Parathyroid adenoma (tissue), 2 donors: ENCODE measurements at regions not wholly inside any gene's neighbourhood (a gene's known extent, or its start where the extent isn't known, plus 50 kb on each side); places are given as distances from the start of the nearest gene placed in this dataset.

Experiments
- H2AFZ ChIP-seq: fragments of 300-600 bp; sonication (generic); one replicate; pipeline ENCODE4 v1.7.0; 2017; ENCODE audit warnings: antibody characterized with exemption, mild to moderate bottlenecking
- H3K27ac ChIP-seq: fragments of 300-600 bp; sonication (generic); one replicate; pipeline ENCODE4 v1.7.0; 2017
- H3K27me3 ChIP-seq: fragments of 300-600 bp; sonication (generic); one replicate; pipeline ENCODE4 v1.7.0; 2017; ENCODE audit warnings: low read length; ENCODE audit not compliant: control insufficient read depth, insufficient read depth
- H3K36me3 ChIP-seq: fragments of 300-600 bp; sonication (generic); one replicate; pipeline ENCODE4 v1.7.0; 2017; ENCODE audit warnings: low read length; ENCODE audit not compliant: control insufficient read depth, insufficient read depth
- H3K4me1 ChIP-seq: fragments of 300-600 bp; sonication (generic); one replicate; pipeline ENCODE4 v1.7.0; 2017; ENCODE audit warnings: control low read depth
- H3K4me2 ChIP-seq: fragments of 300-600 bp; sonication (generic); one replicate; pipeline ENCODE4 v1.7.0; 2017; ENCODE audit warnings: low read length
- H3K4me3 ChIP-seq: fragments of 300-600 bp; sonication (generic); one replicate; pipeline ENCODE4 v1.7.0; 2017; ENCODE audit warnings: low read depth, low read length
- H3K79me2 ChIP-seq: fragments of 300-600 bp; sonication (generic); one replicate; pipeline ENCODE4 v1.7.0; 2017; ENCODE audit warnings: control low read depth
- H3K9ac ChIP-seq: fragments of 300-600 bp; sonication (generic); one replicate; pipeline ENCODE4 v1.7.0; 2017; ENCODE audit warnings: mild to moderate bottlenecking
- H3K9me3 ChIP-seq: fragments of 300-600 bp; sonication (generic); one replicate; pipeline ENCODE4 v1.7.0; 2017; ENCODE audit warnings: low read length; ENCODE audit not compliant: control insufficient read depth
- CTCF ChIP-seq: fragments of 300-600 bp; sonication (generic); IDR thresholded peaks from one replicate; pipeline ENCODE4 v1.7.0; 2017; ENCODE audit warnings: antibody characterized with exemption, mild to moderate bottlenecking
- donor health status: primary hyperparathyroidism.

- H3K4me3 ChIP-seq = no peak overlapping the region
- no peak overlapping the region for H3K27ac ChIP-seq
- H3K9ac ChIP-seq = no peak overlapping the region
- H3K79me2 ChIP-seq = no peaks in the 10 kb centered on the region
- no peaks in the 10 kb centered on the region for H3K4me1 ChIP-seq
- H3K9me3 ChIP-seq = no peaks in the 10 kb centered on the region
- no peak overlapping the region for H2AFZ ChIP-seq
- H3K36me3 ChIP-seq = no peaks in the 10 kb centered on the region
- H3K27me3 ChIP-seq = no peaks in the 10 kb centered on the region
- TF ChIP-seq CTCF = no peak
- H3K4me2 ChIP-seq = no peak overlapping the region
These were observed 128.9 kb upstream of the PMEPA1 start for GRCh38 chr20:57838670-57839151.

GRCh38 chr20:57837208-57838035 lies 127.6 kb upstream of the PMEPA1 start:
- no peaks in the 10 kb centered on the region for H3K79me2 ChIP-seq
- H3K27me3 ChIP-seq = no peaks in the 10 kb centered on the region
- H3K9me3 ChIP-seq = no peaks in the 10 kb centered on the region
- H3K9ac ChIP-seq = no peak overlapping the region
- H3K36me3 ChIP-seq = no peaks in the 10 kb centered on the region
- H3K27ac ChIP-seq = no peak overlapping the region
- H3K4me3 ChIP-seq = no peak overlapping the region
- H3K4me2 ChIP-seq = no peak overlapping the region
- no peak for TF ChIP-seq CTCF
- H2AFZ ChIP-seq = no peak overlapping the region
- H3K4me1 ChIP-seq = no peaks in the 10 kb centered on the region

GRCh38 chr20:57835588-57836455 lies 126.0 kb upstream of the PMEPA1 start:
- Histone ChIP-seq H3K9ac (no peak overlapping the region), H3K36me3 (no peaks in the 10 kb centered on the region), H3K4me3 (no peak overlapping the region), H3K4me2 (no peak overlapping the region), H3K4me1 (no peaks in the 10 kb centered on the region), H3K79me2 (no peaks in the 10 kb centered on the region), H3K27ac (no peak overlapping the region), H3K27me3 (no peaks in the 10 kb centered on the region), H2AFZ (no peak overlapping the region), H3K9me3 (no peaks in the 10 kb centered on the region)
- TF ChIP-seq CTCF = no peak

GRCh38 chr20:57835074-57835452 lies 125.2 kb upstream of the PMEPA1 start:
- Histone ChIP-seq H2AFZ (no peak overlapping the region), H3K36me3 (no peaks in the 10 kb centered on the region), H3K79me2 (no peaks in the 10 kb centered on the region), H3K27me3 (no peaks in the 10 kb centered on the region), H3K4me1 (no peaks in the 10 kb centered on the region), H3K27ac (no peak overlapping the region), H3K4me2 (no peak overlapping the region), H3K9me3 (no peaks in the 10 kb centered on the region), H3K9ac (no peak overlapping the region), H3K4me3 (no peak overlapping the region)
- no peak for TF ChIP-seq CTCF
